Epithelial cell of proximal tubule (primary cell): ENCODE measurements at regions not wholly inside any gene's neighbourhood (a gene's known extent, or its start where the extent isn't known, plus 50 kb on each side); places are given as distances from the start of the nearest gene placed in this dataset.

ENCODE experiments used
- DNase-seq: peaks from one replicate; pipeline ENCODE4 v3.0.0-alpha.2; 2011; ENCODE audit warnings: low read depth
- H3K4me3 ChIP-seq: 2 replicates; pipeline ENCODE4 v1.5.1; 2011; ENCODE audit warnings: low read depth, mild to moderate bottlenecking, low read length
- CTCF ChIP-seq: conservative IDR thresholded peaks from 2 replicates; pipeline ENCODE4 v1.5.1; 2012; ENCODE audit warnings: low read depth, mild to moderate bottlenecking, low read length

- DNase-seq = no peak
- H3K4me3 ChIP-seq = no peak overlapping the region
- TF ChIP-seq CTCF = no peak
Measured at GRCh38 chr17:77698903-77699623, 259.4 kb upstream of the TNRC6C start.

GRCh38 chr17:77700165-77700881, 258.2 kb upstream of the TNRC6C start:
- no peak for TF ChIP-seq CTCF

GRCh38 chr17:77701996-77702395, 256.5 kb upstream of the TNRC6C start:
- TF ChIP-seq CTCF = no peak
- no peak overlapping the region for H3K4me3 ChIP-seq
- DNase-seq = no peak

More at GRCh38 chr17:77700165-77700881, 258.2 kb upstream of the TNRC6C start:
- no peak overlapping the region for H3K4me3 ChIP-seq
- no peak for DNase-seq

GRCh38 chr17:77704048-77704815, 254.3 kb upstream of the TNRC6C start:
- TF ChIP-seq CTCF = no peak
- no peak for DNase-seq
- H3K4me3 ChIP-seq = no peak overlapping the region

GRCh38 chr17:77706938-77707337, 251.6 kb upstream of the TNRC6C start:
- DNase-seq = no peak
- TF ChIP-seq CTCF = no peak

GRCh38 chr17:77707546-77707945, 251.0 kb upstream of the TNRC6C start:
- H3K4me3 ChIP-seq = no peak overlapping the region
- no peak for TF ChIP-seq CTCF
- DNase-seq = no peak

More at GRCh38 chr17:77706938-77707337, 251.6 kb upstream of the TNRC6C start:
- no peak overlapping the region for H3K4me3 ChIP-seq
